GM03348 (cell line): ENCODE measurements at regions not wholly inside any gene's neighbourhood (a gene's known extent, or its start where the extent isn't known, plus 50 kb on each side); places are given as distances from the start of the nearest gene placed in this dataset.
"Not testable (repeated sequence)": the region's sequence is repeated elsewhere in the genome, so short reads cannot be mapped to it uniquely, and the experiment has no call there.

ENCODE experiments used
- DNase-seq: peaks from one replicate; pipeline ENCODE4 v3.0.0; 2012; ENCODE audit warnings: low spot score

GRCh38 chr4:62683799-62684566, 1483.9 kb downstream of the ADGRL3 start:
- no peak for DNase-seq

DNA sequence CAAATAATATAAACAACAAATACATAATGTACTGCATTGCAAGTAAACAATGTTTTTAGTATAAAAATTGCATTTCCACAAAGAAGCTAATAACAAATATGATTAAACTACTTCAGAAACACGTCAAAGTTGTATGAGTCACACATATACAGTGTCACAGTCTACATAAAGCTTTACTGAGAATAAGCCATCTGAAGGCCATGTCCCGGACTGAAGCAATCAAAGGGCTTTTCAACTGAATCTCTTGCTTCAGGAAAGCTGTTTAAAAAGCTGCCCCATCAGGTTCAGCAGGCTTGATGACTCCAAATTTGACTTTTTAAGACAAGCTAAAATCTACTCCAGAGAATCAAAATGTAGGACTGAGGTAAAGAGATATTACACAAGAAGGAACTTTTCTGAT, 1476.8 kb downstream of the ADGRL3 start:
- no peak for DNase-seq

- DNase-seq: no peak
These were observed 1470.4 kb downstream of the ADGRL3 start for GRCh38 chr4:62670514-62670913.

GRCh38 chr4:62661821-62662220, 1461.7 kb downstream of the ADGRL3 start:
- no peak for DNase-seq

DNA sequence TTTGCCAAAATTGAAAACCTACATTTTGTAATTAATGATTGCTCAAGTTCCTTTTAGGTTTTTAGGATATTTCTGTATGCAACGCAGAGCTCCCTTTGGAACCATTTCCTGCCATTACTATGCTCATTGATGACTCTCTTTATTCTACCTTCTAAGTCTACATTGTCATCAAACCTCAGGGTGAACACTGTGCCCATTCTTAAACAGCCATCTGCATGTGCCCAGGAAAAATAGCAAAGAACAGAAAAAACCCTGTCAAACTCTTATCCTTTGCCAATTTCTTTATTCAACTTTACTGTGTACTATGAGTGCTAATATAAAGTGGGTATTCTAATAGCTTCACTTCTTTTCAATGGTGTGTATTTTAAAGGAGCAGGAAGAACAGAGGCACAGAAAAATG, 1455.9 kb downstream of the ADGRL3 start:
- no peak for DNase-seq

DNA sequence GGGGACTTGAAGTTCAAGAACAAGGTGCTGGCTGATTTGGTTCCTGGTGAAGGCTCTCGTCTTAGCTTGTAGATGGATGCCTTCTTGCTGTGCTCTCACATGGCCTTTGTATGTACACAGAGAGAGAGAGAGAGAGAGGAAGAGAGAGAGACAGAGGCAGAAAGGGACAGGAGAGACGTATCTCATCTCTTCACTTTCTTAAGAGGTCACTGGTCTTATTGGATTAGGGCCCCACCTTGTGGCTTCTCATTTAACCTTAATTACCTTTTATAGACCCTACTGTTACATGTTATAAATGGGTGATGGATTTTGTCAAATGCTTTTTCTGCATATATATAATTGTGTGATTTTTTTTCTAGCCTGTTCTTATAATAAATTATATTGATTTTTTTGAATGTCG, 1444.2 kb downstream of the ADGRL3 start:
- DNase-seq: no peak

GRCh38 chr4:62640296-62640695, 1440.2 kb downstream of the ADGRL3 start:
- DNase-seq: no peak

GRCh38 chr4:62627671-62628070, 1427.5 kb downstream of the ADGRL3 start:
- no peak for DNase-seq

DNA sequence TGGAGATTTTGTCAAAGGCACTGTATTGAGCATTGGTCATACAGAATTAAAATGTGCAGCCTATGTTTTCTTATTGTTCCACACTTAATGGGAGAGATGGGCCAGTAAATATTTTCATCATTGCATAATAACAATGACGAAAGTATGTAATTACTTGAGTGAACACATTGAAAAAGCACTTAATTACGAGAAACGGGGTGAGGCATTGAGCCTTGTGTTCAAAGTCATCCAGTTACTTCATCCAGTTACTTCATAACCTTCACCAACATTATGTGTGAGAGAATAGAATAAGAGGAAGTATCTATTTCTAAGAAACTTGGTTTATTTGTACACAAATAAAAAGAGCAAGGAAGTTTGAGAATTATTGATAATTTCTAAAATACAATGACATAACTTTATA, 1427.0 kb downstream of the ADGRL3 start:
- no peak for DNase-seq

GRCh38 chr4:62622089-62622488, 1422.0 kb downstream of the ADGRL3 start:
- no peak for DNase-seq

- DNase-seq: no peak
These were observed 1419.8 kb downstream of the ADGRL3 start for GRCh38 chr4:62619971-62620370.

GRCh38 chr4:62618042-62618441, 1417.9 kb downstream of the ADGRL3 start:
- no peak for DNase-seq

DNA sequence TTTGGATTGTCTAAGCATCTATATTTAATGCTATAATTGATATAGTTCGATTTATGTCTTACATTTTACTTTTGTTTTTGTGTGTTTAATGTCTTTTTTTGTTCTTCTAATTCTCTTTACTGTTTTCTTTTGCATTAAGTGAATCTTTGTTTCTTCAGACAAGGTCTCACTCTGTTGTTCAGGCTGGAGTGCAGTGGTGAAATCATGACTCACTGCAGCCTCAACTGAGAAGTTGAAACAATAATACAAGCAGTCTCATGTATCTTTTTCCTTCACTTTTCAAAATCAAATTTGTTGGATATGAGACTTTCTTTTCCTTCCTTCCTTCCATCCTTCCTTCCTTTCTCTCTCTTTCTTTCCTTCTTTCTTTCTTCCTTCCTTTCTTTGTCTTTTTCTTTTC, 1401.6 kb downstream of the ADGRL3 start:
- DNase-seq: no peak

- not testable (repeated sequence) for DNase-seq
These were observed 1395.1 kb downstream of the ADGRL3 start for GRCh38 chr4:62595265-62595664.

DNA sequence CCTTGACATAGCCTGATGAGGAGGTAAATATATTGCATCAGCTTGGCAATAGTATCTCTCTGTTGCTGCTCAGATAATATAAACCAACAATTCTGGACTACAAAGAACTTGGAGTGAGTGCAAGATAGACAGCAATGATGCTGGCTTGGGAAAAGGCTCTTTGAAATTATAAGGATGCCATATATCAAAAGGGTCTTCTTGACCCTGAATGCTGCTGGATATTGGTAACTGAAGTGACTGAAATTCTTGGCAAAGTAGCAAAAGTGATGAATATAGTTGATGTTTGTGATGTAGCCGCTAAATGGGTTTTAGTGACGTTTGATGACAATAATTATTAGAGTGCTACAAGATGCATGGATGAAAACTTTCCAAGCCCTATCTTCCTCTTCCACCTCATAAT, 1391.6 kb downstream of the ADGRL3 start:
- DNase-seq: no peak

- no peak for DNase-seq
These were observed 1388.5 kb downstream of the ADGRL3 start for GRCh38 chr4:62588671-62589070.

DNA sequence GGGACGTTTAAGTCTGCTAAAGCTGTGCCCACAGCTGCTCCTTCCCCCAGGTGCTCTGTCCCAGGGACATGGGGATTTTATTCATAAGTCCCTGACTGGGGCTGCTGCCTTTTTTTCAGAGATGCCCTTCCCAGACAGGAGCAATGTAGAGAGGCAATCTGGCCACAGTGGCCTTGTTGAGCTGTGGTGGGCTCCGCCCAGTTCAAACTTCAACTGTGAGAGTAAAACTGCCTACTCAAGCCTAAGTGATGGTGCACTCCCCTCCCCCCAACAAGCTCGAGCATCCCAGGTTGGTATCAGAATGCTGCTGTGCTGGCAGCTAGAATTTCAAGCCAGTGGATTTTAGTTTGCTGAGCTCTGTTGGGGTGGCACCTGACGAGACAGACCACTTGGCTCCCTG, 1371.4 kb downstream of the ADGRL3 start:
- no peak for DNase-seq

DNA sequence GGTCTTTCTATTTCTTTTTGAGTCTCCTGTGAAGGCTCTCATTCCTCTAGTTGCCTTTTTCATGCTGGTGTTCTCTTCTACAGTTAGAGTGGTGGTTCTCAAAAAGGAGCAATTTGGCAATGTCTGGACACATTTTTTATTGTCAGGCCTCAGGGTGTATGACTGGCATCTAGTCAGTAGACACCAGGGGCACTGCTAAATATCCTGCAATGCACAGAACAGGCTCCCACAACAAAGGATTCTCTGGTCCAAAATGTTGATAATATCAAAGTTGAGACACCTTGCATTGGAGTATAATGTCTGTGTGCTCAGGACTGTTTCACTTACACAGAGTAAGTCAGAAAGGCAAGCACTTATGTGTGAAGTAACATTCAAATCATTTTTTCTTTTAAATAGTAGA, 1360.7 kb downstream of the ADGRL3 start:
- no peak for DNase-seq

- no peak for DNase-seq
These were observed 1350.0 kb downstream of the ADGRL3 start for GRCh38 chr4:62550121-62550520.

- DNase-seq: no peak
These were observed 1349.5 kb downstream of the ADGRL3 start for GRCh38 chr4:62549601-62550000.

GRCh38 chr4:62548765-62549164, 1348.6 kb downstream of the ADGRL3 start:
- no peak for DNase-seq

GRCh38 chr4:62548108-62548524, 1348.0 kb downstream of the ADGRL3 start:
- no peak for DNase-seq

DNA sequence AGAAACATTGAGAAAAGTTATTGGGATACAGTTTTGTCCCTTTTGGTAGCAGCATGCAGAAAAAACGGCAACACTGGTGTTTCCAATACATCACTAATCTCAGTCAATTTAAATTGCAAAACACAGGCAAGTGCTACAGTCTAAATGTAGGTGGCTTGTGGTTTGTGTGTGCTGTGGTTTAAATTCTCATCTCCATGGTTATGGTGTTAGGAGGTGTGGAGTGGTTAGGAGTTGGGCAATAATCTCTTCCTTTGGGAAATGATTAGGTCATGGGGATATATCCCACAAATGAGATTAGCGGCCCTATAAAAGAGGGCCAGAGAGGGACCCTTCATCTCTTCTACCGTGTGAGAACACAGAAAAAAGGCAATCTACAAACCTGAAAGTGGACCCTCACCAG, 1344.3 kb downstream of the ADGRL3 start:
- no peak for DNase-seq

GRCh38 chr4:62543002-62543401, 1342.9 kb downstream of the ADGRL3 start:
- no peak for DNase-seq
